Activated CD8-positive, alpha-beta memory T cell treated with anti-CD3 and anti-CD28 coated beads, Interleukin-2, amount 50 U/mL, for 24 hours (primary cell): ENCODE measurements at regions not wholly inside any gene's neighbourhood (a gene's known extent, or its start where the extent isn't known, plus 50 kb on each side); places are given as distances from the start of the nearest gene placed in this dataset.
"Not testable (repeated sequence)": the region's sequence is repeated elsewhere in the genome, so short reads cannot be mapped to it uniquely, and the experiment has no call there.

Experiments used
- DNase-seq: peaks from one replicate; pipeline ENCODE4 v3.0.0-alpha.2; 2020; ENCODE audit errors: extremely low read depth

DNA sequence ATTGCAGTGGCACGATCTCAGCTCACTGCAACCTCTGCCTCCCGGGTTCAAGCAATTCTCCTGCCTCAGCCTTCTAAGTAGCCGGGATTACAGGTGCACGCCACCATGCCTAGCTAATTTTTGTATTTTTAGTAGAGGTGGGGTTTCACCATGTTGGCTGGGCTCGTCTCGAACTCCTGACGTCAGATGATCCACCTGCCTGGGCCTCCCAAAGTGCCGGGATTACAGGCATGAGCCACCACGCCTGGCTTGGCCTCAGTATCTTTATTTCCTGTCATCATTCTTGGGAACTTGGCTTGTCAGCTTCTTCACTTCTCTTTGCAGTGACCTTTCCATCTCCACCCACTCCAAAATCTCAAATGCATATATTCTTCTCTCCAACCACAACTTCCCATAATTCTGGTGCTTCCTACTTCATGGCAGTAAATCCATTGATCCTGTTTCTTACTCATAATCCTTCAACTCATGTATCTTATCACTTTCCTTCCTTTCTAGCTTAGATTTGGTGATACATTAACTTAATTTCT lies 127.5 kb upstream of the SATB1 start:
- not testable (repeated sequence) for DNase-seq

DNA sequence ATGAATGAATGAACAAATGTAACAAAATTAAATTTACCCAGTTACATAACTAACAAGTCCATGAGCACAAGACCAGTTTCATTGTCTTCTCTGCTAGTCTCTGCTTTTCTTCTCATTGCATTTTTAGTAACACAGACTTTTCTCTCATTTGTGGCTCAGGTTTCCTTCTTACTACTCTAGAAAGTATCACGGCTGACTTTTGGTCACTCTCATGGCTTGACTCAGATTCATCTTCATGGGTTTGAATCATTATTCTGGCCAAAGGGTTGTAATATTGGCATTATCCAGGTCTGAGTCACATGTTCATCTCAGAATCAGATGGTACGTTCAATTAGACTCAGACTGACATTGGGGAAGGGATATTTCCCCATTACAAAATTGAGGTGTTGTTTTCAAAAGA lies 121.5 kb upstream of the SATB1 start:
- no peak for DNase-seq

DNA sequence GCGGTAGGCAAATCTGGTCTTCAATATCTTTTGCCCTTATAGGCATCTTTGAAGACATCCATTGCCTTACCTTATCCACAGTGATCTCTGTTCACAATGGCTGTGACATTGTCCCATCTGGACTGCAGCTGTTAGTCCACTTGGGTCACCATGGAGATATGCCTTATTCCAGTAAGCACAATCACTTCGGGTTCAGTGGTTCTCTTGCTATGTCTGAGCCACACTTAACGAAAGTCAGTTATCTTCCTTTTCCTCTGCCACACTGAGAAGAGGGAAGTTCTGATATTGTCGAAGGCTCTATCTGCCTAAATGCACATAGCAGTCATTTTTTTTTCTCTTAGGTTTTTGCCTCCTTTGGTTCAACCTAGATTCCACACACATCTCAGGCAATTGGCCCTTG lies 119.0 kb upstream of the SATB1 start:
- DNase-seq = no peak

DNA sequence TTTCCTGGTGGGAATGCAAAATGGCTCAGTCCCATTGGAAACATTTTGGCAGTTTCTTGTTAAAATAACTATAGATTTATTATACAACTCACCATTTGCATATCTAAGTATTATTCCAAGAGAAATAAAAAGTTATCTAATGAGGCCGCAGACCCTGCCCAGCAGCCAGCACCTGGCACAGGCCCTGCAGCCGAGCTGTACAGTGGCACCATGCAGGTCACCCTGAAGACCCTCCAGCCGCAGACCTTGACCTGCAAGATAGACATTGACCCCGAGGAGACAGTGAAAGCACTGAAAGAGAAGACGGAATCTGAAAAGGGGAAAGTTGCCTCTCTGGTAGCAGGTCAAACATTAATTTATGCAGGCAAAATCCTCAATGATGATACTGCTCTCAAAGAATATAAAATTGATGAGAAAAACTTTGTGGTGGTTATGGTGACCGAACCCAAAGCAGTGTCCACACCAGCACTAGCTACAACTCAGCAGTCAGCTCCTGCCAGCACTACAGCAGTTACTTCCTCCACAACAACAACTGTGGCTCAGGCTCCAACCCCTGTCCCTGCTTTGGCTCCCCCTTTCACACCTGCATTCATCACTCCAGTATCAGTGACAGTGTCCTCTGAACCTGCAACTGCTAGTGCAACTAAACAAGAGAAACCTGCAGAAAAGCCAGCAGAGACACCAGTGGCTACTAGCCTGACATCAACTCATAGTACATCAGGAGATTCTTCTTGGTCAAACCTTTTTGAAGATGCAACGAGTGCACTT lies 113.5 kb upstream of the SATB1 start:
- DNase-seq = no peak

DNA sequence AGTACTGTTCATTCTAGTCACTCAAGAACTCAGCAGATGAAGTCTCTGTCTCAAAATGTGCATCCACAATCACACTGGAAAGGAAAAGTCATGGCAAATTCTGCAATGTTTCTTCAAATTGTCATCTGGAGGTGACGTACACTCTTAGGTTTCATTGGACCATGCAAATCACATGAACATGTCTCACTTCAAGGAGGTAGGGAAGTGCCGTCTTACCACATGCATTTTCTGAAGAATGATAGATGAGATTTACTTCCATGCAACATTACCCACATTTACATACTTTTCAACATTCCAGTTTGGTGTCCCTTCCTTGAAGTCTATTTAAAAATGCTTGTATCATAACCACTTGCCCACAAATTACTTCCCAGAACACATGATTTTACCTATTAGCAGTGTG lies 107.9 kb upstream of the SATB1 start:
- no peak for DNase-seq

DNA sequence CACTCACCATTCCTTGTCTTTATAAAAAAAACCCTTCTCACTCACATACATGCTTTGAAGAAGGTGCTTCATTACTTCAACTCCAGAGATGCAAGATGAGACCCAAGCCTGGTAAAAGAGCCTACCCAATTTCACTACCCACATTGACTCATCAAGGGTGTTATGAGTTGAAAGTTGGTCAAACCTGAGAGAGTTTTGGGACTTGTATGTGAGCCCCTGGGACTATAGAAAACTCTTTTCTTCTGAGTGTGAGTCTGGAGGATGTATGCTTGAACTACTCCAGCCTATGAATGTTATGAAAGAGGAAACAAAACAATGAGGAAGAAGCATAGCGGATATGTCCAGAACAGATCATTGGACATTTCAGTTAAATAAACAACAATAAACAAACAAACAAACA lies 106.5 kb upstream of the SATB1 start:
- DNase-seq = no peak

DNA sequence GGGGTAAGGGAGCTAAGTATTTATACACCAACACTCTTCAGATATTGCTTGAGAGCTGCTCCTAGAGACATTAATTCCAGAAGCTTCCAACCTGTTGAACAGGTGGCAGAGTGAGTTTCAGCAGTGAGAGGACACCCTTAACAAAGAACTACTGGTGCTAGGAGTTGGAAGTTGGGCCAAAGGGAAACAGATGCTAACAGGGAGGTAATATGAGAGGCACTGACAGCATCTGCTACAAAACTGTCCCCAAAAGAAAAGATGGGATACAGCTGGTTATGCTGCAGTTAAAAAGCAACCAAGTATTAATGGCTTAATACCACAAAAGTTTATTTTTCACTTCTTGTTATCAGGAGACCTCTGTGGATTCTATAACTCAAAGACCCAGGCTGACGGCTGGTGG lies 104.5 kb upstream of the SATB1 start:
- no peak for DNase-seq

DNA sequence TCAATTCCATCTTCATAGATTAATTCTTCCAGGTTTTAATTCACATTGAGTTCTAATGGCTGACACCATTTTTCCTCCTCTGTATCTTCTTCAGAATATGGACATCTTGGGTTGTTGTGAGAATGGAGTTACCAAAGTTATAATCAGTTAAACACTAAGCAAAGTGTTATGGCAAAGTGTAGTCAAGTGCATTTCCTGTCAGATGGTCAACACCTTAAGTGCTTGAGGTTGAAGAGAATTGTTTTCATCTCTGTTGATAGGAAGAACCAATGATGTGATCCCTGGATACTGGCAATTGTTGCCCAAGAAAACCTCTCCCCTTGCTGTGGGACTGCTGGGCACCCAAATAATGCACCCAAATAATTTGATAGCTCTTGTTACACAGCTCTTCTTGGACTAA lies 102.6 kb upstream of the SATB1 start:
- no peak for DNase-seq

DNA sequence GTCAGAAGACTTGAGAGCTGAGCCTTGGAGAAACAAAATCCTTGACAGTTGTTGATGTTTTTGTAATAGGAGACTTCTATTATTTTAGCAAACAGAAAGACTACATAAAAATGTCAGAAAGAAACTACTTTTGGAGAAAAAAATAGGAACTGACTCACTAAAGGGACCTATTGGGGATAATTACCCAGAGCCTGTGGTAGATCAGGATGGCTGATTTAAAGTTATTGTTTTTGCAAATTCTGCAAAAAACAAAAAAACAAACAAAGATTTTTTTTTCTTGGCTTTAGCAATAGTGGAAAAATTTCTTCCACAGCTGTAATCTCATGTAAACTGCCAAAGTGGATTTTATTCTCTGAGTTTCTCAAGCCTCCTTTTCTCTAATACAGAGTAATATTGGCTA lies 101.5 kb upstream of the SATB1 start:
- DNase-seq = no peak

DNA sequence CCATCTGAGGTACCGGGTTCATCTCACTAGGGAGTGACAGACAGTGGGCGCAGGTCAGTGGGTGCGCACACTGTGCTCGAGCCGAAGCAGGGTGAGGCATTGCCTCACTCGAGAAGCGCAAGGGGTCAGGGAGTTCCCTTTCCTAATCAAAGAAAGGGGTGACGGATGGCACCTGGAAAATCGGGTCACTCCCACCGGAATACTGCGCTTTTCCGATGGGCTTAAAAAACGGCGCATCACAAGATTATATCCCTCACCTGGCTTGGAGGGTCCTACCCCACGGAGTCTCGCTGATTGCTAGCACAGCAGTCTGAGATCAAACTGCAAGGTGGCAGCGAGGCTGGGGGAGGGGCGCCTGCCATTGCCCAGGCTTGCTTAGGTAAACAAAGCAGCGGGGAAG lies 91.0 kb upstream of the SATB1 start:
- not testable (repeated sequence) for DNase-seq

DNA sequence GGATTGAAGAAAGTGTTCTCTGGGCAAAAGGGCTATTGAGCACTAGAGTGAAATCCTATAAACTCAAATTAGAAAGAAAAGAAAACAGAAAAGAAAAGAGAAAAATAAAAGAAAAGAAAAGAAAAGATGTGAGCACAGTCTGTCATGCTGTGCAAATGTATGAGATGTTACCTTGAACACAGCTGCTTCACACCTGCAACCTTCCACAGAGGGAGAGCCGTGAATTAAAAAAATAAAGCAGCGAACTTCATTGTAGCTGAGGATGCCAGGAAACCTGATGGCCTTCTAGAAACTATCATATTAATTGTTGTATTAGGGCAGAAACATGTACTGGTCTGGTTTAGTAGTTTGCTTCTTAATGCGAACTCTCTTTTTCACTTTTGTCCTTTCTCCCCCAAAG lies 88.0 kb upstream of the SATB1 start:
- no peak for DNase-seq

DNA sequence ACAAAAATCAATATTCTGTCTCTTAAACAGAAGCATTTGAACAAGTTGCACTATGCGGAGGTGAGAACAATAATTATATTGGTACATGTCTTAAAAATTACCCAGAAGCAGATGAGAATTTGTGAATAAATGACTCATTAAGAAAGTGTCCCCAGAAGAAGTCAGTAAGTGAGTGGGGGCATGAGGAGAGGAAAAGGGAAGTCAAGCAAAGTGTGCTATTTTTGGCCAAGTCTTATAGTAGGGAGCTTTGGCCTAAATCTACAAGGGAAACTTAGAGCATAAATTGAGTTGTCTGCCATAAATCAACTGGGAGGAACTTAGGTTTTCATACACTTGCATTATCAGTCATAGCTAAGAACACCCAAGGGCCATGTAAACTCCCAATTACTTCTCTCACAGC lies 86.9 kb upstream of the SATB1 start:
- no peak for DNase-seq

DNA sequence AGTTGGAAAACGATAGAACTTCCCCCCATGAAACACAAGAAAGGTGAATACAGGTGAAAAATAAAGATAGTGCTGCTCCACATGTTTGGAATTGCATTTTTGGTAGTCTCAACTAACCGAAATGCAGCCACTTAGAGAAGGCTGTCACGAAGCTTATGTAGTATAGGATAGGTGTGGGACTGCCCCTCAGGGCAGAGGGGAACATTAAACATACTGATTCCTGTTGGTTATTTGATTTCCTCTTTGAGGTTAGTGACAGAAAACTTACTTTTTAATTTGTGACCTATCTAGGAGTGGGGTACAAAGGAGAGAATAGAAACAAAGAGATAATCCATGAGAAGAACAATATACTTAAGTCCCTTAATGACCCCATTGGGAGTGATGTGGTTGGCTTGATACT lies 85.8 kb upstream of the SATB1 start:
- no peak for DNase-seq

DNA sequence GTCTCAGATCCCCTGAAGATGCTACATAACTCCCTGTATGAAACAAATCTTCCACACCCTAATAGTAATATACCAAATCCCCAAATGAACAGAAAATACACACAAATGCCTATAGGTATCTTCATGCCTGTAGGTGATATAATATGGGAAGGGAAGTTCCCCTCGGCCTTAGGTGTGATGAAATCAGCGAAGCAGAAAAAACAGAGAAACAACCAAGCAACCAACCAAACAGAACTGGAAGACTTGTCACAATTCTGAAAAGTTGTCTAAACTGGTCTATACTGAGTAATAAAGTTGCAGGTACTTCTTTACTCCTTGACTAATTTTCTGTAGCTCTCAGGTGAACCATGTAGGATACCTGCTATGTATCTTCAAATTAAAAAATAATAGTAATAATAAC lies 82.2 kb upstream of the SATB1 start:
- DNase-seq = no peak

DNA sequence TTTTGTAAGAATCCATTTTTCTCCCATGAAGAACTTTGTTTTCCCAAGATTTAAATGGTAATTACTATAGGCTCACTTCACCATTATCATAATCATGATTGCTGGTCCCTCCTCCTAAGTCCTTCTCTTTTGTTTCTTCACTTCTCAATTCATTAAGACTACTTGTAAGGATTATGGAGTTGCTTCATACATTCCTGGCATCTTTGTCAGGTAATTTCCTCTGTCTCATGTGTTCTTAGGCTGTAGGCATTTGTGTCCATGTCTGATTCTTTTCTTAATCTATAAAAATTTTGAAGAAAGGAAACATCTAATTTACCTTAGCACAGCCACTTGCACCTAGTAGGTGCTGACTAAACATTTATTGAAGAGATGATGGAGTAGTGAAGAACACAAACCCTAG lies 79.9 kb upstream of the SATB1 start:
- DNase-seq = no peak

DNA sequence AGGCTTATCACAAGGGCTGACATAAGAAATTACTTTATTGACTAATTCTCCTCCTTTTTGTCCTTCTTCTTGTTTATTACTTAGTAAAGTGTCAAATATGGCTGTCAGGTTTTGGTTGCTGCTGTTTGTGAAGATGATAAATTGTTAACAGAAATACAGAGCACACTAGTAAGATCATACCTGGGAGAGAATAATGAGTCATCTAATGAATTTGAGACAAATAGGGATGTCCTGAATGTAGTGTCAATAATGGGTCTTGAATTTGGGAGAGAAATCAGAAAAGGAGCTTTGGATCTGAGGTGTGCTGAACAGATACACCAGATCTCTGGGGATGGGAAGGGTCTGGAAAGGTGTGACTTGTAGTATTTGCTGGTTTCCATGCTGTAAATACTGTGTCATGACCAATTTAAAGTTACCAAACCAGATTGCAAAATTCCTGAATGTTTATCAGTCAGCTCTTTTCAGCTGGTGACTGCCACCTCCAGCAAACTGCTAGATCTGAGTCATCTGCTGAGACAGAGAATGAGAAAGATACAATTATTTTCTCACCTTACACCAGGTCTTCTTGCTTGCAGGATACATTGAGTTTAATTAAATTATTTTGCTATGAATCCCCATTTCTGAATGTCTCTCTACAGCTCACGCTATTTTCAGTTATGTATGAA lies 76.7 kb upstream of the SATB1 start:
- no peak for DNase-seq

DNA sequence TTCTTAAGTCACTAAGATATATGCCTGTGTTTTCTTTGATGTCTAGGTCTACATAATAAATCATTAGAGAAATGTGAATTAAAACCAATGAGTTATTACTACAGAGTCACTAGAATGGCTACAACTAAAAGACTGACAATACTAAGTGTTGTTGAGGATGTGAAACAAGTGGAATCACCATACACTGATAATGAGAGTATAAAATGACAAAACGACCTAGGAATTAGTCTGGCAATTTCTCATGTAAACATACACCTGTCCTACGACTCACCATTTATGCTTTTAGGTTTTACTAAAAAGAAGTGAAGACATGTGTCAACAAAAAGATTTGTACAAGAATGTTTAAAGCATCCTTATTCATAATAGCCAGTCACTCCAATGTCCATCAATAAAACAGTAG lies 75.2 kb upstream of the SATB1 start:
- DNase-seq = no peak

DNA sequence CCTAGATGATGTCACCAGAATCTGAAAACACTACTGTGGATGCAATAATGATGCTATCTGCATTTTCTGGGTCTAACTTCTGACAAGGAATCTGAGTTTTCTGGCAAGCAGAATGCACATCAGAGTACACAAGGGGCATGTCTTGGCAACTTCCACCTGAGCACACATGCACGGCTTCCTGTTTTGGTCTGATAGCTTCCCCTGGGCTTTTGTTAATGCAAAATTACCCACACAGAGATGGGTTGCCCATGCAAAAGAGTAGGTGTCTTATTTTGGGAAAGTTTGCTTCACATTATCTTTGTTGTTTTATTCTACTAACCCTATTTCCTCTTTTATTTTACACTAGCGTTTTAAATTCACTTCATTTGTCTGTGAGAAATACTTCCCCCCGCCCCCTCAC lies 74.2 kb upstream of the SATB1 start:
- DNase-seq = no peak

DNA sequence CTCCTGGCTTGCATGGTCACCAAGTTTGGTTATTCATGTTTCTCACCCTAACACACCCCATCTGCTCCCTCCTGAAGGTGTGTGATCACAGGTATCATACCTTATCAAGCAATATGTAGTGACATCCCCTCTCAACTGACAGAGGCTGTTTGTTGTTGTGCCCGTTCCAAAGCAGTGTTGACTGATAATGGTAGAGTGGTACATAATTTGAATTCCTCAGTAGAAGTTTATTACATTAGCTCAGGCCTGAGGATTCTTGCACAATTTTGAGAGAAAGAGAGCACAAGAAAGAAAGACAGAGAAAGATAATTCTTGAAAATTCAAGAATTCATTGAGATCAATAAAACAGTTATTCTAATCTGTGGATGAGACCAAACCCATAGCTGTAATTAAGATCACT lies 69.1 kb upstream of the SATB1 start:
- no peak for DNase-seq

DNA sequence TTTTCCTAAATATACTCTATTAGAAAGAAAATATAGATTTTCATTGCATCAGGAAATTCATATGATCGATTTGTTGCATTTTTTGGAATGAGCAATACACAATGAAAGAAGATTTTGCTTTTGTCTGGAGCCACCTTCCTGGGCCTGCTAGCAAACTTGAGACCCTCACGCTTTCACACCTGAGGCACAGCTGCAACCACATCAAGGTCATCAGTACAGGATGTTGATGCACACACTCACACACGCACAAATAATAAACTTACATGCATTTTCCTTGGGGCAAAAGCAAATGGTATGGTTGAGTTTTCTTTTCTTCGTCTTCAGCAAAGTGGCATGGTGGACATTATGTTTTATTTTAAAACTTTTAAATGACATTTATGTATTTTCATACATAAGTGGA lies 64.8 kb upstream of the SATB1 start:
- no peak for DNase-seq

DNA sequence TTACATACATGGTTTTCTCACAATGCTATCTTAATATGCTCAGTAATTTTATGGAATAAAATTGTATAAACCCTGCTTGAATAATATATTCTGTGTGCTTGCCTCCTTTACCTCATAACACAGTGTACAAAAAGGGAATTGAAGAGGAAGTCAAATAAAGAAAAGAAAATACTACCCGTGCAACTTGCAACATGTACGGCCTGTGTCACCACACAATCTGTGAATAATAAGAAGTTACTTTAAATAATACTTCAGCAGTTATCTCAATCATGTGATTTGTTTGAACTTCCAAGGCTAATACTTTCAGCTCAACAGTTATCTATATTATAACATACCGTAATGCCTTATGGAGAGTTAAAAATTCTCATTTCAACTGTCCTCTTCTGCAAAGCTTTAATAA lies 58.1 kb upstream of the SATB1 start:
- no peak for DNase-seq

DNA sequence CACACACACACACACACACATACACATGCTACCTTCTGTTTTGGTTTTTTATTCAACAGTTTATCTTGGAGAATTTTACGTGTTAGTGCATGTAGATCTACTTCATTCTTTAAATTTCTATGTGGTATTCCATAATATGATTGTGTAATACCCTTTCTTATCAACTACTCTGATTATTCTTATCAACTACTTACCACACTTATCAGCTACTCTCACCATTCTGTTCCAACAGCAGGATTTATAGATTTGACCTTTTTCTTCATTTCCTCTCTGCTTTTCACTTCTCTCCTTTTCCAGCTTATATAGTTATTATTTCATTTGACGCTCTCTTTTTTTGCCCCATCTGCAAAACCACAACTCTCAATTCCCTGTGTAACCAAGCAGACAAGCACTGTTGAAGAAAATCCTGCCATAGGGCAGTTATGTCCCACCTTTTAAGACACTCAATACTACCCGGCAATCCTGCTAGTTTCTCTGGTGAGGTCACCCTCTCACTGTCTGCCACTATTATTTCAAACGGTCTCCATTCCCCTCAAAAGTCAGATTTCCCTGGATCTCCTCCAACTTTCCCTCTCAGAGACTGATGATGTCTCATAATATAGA lies 56.9 kb upstream of the SATB1 start:
- no peak for DNase-seq

DNA sequence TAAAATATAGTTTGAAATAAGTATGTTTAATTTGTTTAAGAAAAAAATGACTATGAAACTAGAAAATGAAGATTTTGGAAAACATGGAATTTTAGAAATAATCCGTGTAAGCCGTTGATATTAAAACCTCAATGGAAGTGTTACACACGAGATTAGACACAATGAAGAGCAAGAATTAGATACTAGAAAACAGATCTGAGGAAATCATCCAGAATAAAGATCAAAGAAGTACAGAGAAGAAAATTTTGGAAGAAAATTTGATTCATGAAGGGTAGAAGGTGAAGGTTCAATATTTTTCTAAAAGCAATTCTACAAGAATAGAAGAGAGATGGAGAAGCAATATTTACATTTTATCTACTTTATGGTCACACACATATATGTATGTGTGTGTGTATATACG lies 52.5 kb upstream of the SATB1 start:
- no peak for DNase-seq
